ENCODE measurements at regions not wholly inside any gene's neighbourhood (a gene's known extent, or its start where the extent isn't known, plus 50 kb on each side); places are given as distances from the start of the nearest gene placed in this dataset.
A peak's percentile ranks its signal among the peaks of the same experiment; 100 is the strongest.
"Not testable (repeated sequence)": the region's sequence is repeated elsewhere in the genome, so short reads cannot be mapped to it uniquely, and the experiment has no call there.

GRCh38 chr2:16908656-16909055 lies 243.0 kb upstream of the CYRIA start (continued):
- TF ChIP-seq HOXD13 (CRISPR knock-in tag; IDR thresholded peaks at IDR 0.05; ENCODE audit: borderline replicate concordance), result no peak

- Histone ChIP-seq H3K4me3 (ENCODE audit: low read depth, low read length) (no peak overlapping the region), H3K9me3 (ENCODE audit: control insufficient read depth, insufficient read depth, low read depth, low read length) (no peaks in the 10 kb centered on the region), H3K4me1 (ENCODE audit: control insufficient read depth, insufficient read depth, low read length) (no peaks in the 10 kb centered on the region), H3K36me3 (ENCODE audit: control insufficient read depth in 2 of 2, insufficient read depth in 1 of 2, low read length in 2 of 2) (no peaks in the 10 kb centered on the region), H3K27ac (ENCODE audit: extremely low read depth, low read depth, low read length) (no peak overlapping the region)
- POLR2A ChIA-PET, result no interaction called here
- CTCF ChIA-PET, result interaction anchor here (0.6 to 0.7 kb wide), 2 partner anchors 9 to 151 kb away, joined by 3 to 4 read pairs; no protein-coding TSS in a partner anchor
- no peak for TF ChIP-seq ZNF23 (tag by site-specific recombination; IDR thresholded peaks at IDR 0.05; ENCODE audit: borderline replicate concordance)
- no peak for TF ChIP-seq PRDM6 (tag by site-specific recombination; IDR thresholded peaks at IDR 0.05)
- TF ChIP-seq ZNF670 (tag by site-specific recombination; IDR thresholded peaks at IDR 0.05; ENCODE audit: low read depth), result no peak
- no peak for TF ChIP-seq ZNF521 (tag by site-specific recombination; IDR thresholded peaks at IDR 0.05)
- TF ChIP-seq MEIS1 (CRISPR knock-in tag; IDR thresholded peaks at IDR 0.05; ENCODE audit: borderline replicate concordance), result no peak
- no peak for TF ChIP-seq ZNF354C (tag by site-specific recombination; IDR thresholded peaks at IDR 0.05; ENCODE audit: borderline replicate concordance, low read depth)
- no peak for TF ChIP-seq ZIC2 (tag by site-specific recombination; IDR thresholded peaks at IDR 0.05)
Measured at GRCh38 chr2:16907645-16908282, 242.1 kb upstream of the CYRIA start.

- H3K27ac ChIP-seq (ENCODE audit: extremely low read depth, low read depth, low read length); H3K4me1 ChIP-seq (ENCODE audit: control insufficient read depth, insufficient read depth, low read length); H3K4me3 ChIP-seq (ENCODE audit: low read depth, low read length); H3K36me3 ChIP-seq (ENCODE audit: control insufficient read depth in 2 of 2, insufficient read depth in 1 of 2, low read length in 2 of 2); POLR2A ChIA-PET; H3K9me3 ChIP-seq (ENCODE audit: control insufficient read depth, insufficient read depth, low read depth, low read length): not testable (repeated sequence)
- CTCF ChIA-PET, result interaction anchor here (1.3 kb wide), 1 partner anchor 132 kb away, joined by 3 read pairs; no protein-coding TSS in a partner anchor
Measured at GRCh38 chr2:16905325-16905724, 239.7 kb upstream of the CYRIA start.

DNA sequence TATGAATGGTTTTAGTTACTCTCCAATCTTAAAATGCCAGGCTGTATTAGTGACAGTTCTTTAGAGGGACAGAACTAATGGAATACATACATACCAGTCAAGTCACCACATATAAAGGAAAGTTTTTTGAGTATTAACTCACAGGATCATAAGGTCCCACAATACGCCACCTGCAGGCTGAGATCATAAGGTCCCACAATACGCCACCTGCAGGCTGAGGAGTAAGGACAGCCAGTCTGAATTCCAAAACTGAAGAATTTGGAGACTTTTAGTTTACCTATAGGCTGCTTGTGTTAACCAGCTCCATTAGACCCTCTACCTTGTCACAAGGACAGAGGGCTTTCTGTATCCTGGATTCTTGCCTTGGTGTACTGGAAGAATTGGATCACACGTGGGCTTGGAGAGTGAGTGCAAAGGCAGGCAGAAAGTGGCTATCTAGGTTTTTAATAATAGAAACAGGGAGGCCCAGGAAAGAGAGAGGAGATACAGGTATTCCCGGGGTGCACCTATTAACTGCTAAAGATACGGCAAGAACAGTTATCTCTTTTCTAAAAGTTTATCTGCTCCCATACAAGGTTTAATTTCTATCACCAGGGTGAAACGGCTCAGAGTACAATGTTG lies 234.9 kb upstream of the CYRIA start:
- POLR2A ChIA-PET, result no interaction called here

More for the DNA sequence above, 234.9 kb upstream of the CYRIA start:
- Histone ChIP-seq H3K36me3 (ENCODE audit: control insufficient read depth in 2 of 2, insufficient read depth in 1 of 2, low read length in 2 of 2) (no peaks in the 10 kb centered on the region), H3K27ac (ENCODE audit: extremely low read depth, low read depth, low read length) (no peak overlapping the region), H3K4me3 (ENCODE audit: low read depth, low read length) (no peak overlapping the region), H3K4me1 (ENCODE audit: control insufficient read depth, insufficient read depth, low read length) (no peaks in the 10 kb centered on the region), H3K9me3 (ENCODE audit: control insufficient read depth, insufficient read depth, low read depth, low read length) (no peaks in the 10 kb centered on the region)
- TF ChIP-seq CTCF (tag by site-specific recombination; IDR thresholded peaks at IDR 0.05), result peak; percentile 49
- TF ChIP-seq ZNF76 (tag by site-specific recombination; IDR thresholded peaks at IDR 0.05; ENCODE audit: borderline replicate concordance, low read depth), result no peak
- no peak for TF ChIP-seq GLIS2 (tag by site-specific recombination; IDR thresholded peaks at IDR 0.05)
- no peak for TF ChIP-seq IKZF3 (tag by site-specific recombination; IDR thresholded peaks at IDR 0.05)
- CTCF ChIA-PET, result interaction anchor here (0.7 to 1.6 kb wide), 6 partner anchors 11 to 259 kb away, joined by 3 to 4 read pairs (median 4); no protein-coding TSS in a partner anchor
